Anterior cingulate cortex (tissue), 58 donors: ENCODE measurements at regions not wholly inside any gene's neighbourhood (a gene's known extent, or its start where the extent isn't known, plus 50 kb on each side); places are given as distances from the start of the nearest gene placed in this dataset.

ENCODE experiments used
- DNase-seq, 58 donors: peaks; one replicate each; lab custom pipeline; 2025; lab: John Stamatoyannopoulos, UW

GRCh38 chr5:74094782-74095108, 468.7 kb downstream of the ARHGEF28 start:
- no peak for DNase-seq

- no peak for DNase-seq
Measured at GRCh38 chr5:74094096-74094781, 468.2 kb downstream of the ARHGEF28 start.

DNA sequence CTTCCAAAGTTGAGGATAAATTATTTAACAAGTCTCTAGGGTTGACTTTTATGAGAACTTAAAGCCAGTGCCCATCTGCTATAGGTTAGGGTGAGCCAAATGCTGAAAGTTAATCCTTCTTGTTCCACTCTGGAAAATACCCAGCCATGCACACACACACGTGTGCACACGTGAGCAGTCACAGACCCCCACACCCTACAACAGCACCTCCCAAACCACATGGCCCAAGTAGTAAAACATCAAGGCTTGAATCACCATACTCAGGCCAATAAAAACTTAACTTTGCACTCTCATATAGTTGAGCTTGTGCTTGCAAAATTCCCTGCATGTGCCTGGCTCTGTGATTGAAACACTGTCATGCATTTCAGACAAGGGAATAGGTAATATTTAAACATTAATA, 467.6 kb downstream of the ARHGEF28 start:
- DNase-seq = no peak

- no peak for DNase-seq
Measured at GRCh38 chr5:74092766-74093165, 466.8 kb downstream of the ARHGEF28 start.

- DNase-seq = no peak
Measured at GRCh38 chr5:74085782-74086181, 459.8 kb downstream of the ARHGEF28 start.

- no peak for DNase-seq
Measured at GRCh38 chr5:74085186-74085585, 459.2 kb downstream of the ARHGEF28 start.

GRCh38 chr5:74083096-74083791, 457.2 kb downstream of the ARHGEF28 start:
- no peak for DNase-seq

- DNase-seq = no peak
Measured at GRCh38 chr5:74082512-74083055, 456.6 kb downstream of the ARHGEF28 start.

DNA sequence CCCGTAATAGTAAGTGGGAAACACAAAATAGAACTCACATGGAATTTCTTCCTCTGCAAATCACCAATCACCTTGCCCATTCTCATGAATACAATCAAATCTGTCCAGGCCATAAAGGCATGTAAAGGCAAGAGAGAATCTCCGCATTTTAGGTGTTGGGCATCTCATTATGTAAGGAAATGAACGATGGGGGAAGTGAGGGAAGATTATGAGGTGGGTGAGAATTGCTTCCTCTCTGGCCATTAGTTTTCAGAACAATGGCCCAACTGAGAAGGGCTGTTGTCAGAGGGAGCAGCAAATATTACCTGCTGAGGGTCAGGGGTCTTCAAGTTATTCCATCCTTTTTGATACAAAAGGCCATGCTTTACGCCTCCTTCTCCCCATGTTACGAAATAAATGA, 455.1 kb downstream of the ARHGEF28 start:
- DNase-seq = no peak

DNA sequence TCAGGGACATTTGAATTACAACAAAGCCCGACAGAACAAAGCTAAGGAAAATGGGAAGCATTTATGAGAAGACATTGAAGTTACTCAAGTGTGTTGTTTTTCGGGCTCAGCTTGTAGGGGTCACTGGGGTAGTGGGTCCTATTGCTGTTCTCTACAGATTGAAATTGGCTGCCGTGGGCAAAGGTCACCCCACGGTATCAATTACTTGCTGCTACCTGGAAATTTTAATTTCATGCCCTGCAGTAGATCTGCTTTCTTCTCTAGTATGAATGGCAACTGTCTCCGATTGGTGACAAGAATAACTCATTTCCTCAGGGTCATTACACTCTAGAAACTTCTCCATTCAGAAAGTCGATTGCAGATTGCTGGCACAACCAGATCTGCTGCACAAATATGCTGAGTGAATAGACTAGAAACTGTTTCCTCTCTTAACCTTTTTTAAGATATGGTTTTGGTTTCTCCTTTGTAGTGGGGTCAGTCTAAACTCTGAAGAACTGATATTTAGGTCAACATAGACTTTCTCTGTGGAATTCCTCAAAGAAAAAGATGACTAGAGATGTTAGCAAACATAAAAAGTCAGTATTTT, 454.1 kb downstream of the ARHGEF28 start:
- no peak for DNase-seq

GRCh38 chr5:74075501-74076484, 449.8 kb downstream of the ARHGEF28 start:
- DNase-seq = no peak

GRCh38 chr5:74074111-74074510, 448.1 kb downstream of the ARHGEF28 start:
- DNase-seq = no peak

DNA sequence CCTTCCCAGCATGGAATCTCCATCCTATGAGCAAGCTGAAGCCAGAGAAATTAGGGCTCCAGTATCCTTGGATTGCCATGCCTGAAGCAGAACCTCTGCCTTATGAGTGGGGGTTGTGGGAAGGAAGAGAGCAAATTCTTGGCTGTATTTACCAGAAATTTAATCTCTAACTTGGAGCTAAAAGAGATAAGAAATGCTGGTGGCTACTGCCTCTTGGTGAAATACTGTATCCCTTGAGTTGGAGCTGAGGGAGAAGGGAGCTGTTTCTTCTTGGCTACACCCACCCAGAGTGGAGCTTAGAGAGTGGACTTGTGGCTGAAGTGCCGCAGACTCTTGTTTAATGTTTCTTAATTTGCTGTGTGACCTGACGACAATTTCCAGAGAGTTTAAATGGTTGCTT, 447.3 kb downstream of the ARHGEF28 start:
- DNase-seq = no peak

DNA sequence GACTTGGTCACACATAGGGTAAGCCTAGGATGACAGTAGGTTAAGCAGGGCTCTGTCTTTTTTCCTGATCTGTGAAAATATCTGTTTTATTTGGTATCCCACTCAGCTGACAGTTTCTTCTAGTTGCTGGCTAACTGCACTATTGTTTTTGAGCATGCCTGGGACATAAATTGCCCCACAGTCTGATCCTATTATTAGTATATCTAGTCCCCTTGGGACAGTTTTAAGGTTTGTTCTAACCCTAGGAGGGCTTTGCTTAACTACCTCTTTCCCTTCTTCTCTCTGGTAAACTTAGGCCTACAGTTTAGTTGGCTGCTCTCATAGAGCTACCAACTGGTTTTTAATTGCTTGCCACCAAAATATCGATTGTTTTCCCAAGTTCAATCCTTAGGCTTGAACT, 446.6 kb downstream of the ARHGEF28 start:
- DNase-seq = no peak

GRCh38 chr5:74070766-74071165, 444.8 kb downstream of the ARHGEF28 start:
- no peak for DNase-seq

DNA sequence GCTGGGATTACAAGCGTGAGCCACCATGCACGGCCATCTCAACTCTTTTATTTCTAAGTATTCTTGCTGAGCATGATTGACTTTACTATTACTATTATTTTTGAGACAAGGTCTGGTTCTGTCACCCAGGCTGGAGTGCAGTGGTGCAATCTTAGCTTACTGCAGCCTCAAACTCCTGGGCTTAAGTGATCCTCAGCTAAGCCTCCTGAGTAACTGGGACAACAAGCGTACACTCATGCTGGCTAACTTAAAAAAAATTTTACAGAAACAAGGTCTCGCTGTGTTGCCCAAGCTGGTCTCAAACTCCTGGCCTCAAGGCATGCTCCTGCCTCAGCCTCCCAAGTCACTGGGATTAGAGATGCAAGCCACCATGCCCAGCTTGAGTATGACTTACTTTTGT, 443.7 kb downstream of the ARHGEF28 start:
- DNase-seq = no peak

DNA sequence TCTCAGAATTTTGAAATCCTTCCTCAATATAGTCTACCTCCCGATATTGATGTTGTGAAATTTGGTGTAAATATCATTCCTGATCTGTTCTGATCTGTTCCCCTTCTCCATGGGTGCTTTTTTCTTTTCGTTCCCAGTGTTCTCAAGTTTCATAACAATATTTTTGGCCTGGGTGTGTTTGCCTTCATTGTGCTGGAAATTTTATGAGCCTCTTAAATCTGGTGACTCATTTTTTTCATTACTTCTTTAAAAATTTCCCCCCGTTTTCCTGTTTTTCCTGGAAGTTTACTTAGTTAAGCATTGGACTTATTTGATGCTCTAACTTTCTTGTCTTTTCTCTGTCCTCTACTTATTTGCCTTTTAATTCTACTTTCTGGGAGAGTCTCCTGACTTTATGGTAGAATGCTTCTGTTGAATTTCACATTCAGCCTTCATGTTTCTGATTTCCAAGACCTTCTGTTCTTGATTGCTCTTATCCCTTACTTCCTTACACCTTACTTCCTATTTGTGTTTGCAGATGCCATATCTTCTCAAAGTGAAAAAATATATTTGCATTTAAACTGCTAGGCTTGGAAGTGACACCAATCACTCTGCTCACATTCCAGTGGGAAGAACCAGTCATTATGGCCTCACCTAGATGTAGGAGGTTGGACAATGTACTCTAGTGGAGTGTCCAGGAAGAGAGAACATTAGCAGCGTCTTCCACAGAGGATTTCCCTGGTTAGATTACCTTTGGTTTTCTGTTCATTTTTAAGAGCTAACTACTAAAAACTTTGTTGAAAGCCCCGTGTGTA, 441.9 kb downstream of the ARHGEF28 start:
- no peak for DNase-seq

GRCh38 chr5:74064911-74065310, 438.9 kb downstream of the ARHGEF28 start:
- DNase-seq = no peak

GRCh38 chr5:74064225-74064624, 438.2 kb downstream of the ARHGEF28 start:
- DNase-seq = no peak

DNA sequence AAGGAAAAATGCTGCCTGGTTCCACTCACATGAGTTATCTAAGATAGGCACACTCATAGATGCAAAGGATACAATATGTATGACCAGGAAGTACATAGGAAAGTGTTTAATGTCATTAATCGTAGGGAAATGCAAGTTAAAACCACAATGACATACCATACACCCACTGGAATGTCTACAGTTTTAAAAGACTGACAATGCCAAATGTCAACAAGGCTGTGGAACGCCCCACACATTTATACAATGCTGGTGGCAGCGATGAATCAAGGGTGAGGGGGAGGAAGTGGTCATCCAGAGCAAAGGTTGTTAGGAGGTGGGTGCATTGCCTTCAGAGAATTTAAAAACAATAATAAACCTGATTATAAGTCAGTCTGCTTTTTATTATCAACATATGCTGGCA, 437.8 kb downstream of the ARHGEF28 start:
- DNase-seq = no peak
